AG10803 (cell line): ENCODE measurements at regions not wholly inside any gene's neighbourhood (a gene's known extent, or its start where the extent isn't known, plus 50 kb on each side); places are given as distances from the start of the nearest gene placed in this dataset.
A peak's percentile ranks its signal among the peaks of the same experiment; 100 is the strongest.

ENCODE experiments used
- DNase-seq: peaks from one replicate; pipeline ENCODE4 v3.0.0; 2010; ENCODE audit warnings: low read depth
- H3K4me3 ChIP-seq: 2 replicates; pipeline ENCODE4 v1.5.1; 2011; ENCODE audit warnings: mild to moderate bottlenecking, low read length, control low read depth
- TF ChIP-seq, protein P1 (sequence below): conservative IDR thresholded peaks from 2 replicates; pipeline ENCODE4 v1.5.1; 2011; ENCODE audit warnings: mild to moderate bottlenecking, low read length, control low read depth, inconsistent platforms

DNA sequence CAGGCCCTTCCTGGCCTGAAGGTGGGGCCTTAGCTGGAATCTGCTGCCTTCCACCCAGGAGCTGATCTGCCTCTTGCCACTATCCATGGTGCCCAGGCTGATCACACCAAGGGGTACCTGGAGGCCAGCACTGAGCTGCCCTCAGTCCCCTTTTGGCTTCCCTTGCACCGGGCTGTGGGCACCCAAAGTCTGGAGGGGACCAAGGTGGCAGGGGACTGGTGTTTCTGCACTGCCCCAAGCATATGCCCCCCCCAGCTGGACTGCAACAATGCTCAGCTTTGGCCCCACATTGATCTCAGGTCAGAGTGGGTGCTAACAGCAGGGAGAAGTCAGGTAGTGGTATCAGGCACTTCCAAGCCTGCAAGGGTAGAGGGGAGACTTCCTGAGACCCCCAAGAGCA lies 902.6 kb upstream of the EPHA6 start:
- TF ChIP-seq, protein P1, sequence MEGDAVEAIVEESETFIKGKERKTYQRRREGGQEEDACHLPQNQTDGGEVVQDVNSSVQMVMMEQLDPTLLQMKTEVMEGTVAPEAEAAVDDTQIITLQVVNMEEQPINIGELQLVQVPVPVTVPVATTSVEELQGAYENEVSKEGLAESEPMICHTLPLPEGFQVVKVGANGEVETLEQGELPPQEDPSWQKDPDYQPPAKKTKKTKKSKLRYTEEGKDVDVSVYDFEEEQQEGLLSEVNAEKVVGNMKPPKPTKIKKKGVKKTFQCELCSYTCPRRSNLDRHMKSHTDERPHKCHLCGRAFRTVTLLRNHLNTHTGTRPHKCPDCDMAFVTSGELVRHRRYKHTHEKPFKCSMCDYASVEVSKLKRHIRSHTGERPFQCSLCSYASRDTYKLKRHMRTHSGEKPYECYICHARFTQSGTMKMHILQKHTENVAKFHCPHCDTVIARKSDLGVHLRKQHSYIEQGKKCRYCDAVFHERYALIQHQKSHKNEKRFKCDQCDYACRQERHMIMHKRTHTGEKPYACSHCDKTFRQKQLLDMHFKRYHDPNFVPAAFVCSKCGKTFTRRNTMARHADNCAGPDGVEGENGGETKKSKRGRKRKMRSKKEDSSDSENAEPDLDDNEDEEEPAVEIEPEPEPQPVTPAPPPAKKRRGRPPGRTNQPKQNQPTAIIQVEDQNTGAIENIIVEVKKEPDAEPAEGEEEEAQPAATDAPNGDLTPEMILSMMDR = no peak
- DNase-seq = no peak
- H3K4me3 ChIP-seq = no peak overlapping the region

DNA sequence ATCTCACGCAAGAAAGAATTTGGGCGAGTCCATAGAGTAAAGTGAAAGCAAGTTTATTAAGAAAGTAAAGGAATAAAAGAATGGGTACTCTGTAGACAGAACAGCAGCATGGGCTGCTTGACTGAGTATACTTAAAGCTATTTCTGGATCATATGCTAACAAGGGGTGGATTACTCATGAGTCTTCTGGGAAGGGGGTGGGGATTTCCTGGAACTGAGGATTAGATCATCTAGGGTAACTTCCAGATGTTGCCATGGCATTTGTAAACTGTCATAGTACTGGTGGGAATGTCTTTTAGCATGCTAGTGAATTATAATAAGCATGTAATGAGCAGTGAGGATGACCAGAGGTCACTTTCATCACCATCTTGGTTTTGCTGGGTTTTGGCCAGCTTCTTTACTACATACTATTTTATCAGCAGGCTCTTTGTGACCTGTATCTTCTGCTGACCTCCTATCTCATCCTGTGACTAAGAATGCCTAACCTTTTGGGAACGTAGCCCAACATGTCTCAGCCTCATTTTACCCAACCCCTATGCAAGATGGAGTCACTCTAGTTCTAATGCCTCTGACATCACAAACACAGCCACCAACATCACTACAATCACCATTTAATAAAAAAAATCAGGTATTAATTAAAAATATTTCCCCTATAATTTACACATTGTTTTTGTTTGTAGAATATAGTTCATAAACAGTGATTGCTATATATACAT lies 890.7 kb upstream of the EPHA6 start:
- peak overlapping the region; percentile 28 for H3K4me3 ChIP-seq
- TF ChIP-seq, protein P1 = no peak
- DNase-seq = peak; percentile 98

GRCh38 chr3:95926904-95927501 lies 887.4 kb upstream of the EPHA6 start:
- TF ChIP-seq, protein P1 = no peak
- H3K4me3 ChIP-seq = no peak overlapping the region

GRCh38 chr3:95934181-95934580 lies 880.2 kb upstream of the EPHA6 start:
- H3K4me3 ChIP-seq = no peak overlapping the region
- DNase-seq = no peak
- TF ChIP-seq, protein P1 = no peak

More at GRCh38 chr3:95926904-95927501, 887.4 kb upstream of the EPHA6 start:
- DNase-seq = no peak

DNA sequence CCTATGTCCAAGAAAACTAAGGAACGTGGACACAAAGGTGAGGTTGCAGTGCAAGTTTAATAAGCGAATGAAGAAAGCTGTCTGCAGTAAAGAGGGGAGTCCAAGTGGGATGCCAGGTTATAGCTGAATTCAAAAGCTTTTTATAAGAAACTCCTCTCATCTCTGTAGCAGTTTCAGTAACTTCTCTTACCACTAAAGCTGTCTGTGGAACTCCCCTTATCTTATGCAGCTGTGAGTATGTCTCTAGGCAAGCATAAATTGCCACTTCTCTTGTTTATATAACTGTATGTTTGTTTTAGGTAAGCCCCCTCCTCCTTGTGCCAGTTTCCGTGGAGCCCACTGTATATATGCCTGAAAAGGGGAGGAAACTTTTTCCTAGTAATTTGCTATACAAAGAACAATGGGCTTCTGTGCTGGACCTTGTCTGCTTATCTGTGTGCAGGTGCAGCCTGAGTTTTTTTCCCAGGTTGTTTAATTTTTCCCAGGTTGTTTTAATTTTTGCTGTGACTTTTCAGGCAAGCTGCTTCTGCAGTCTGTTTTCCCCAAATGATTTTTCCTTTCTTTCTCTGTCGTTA lies 875.1 kb upstream of the EPHA6 start:
- TF ChIP-seq, protein P1 = no peak
- DNase-seq = no peak
- no peak overlapping the region for H3K4me3 ChIP-seq

DNA sequence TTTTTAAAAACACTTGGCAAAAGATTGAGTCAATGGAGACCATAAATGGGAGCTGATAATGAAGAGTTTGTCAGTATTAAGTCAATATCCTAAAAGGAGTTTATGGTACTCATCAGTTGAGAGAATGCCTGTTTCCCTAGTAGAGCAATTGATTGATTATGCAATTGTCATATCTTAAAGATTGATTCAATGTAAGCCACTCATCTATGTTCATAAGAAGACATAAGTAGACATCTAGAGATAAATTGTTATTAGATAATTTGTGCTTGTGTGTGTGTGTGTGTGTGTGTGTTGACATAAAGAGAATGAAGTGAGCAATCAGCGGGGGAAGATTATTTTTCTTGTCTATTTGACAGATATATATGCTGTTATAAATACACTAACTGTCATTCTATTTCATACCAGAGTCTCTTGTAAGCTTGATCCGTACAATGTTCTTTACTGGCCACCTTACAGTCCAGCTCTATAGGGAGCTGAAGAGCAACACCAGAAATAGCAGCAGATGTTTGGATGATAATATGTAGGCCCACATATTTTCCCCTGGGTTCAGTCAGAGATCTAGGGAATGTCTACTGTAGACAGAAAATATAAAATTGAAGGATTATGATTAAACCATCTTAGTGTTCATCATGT lies 848.6 kb upstream of the EPHA6 start:
- DNase-seq = no peak
- TF ChIP-seq, protein P1 = no peak
- no peak overlapping the region for H3K4me3 ChIP-seq
